ENCODE measurements at regions not wholly inside any gene's neighbourhood (a gene's known extent, or its start where the extent isn't known, plus 50 kb on each side); places are given as distances from the start of the nearest gene placed in this dataset.

- TF ChIP-seq CTCF (IDR thresholded peaks at IDR 0.05; ENCODE audit: low read length, missing control alignments) = no peak
- H3K4me3 ChIP-seq (replicated peaks; ENCODE audit: low read depth, low read length) = peak overlapping the region; percentile 24
- DNase-seq (ENCODE audit: low read depth) = peak; percentile 93
Measured at GRCh38 chr7:15916681-15917380, 230.3 kb upstream of the MEOX2 start.

- no peak for DNase-seq (ENCODE audit: low read depth)
- TF ChIP-seq CTCF (IDR thresholded peaks at IDR 0.05; ENCODE audit: low read length, missing control alignments) = no peak
- H3K4me3 ChIP-seq (replicated peaks; ENCODE audit: low read depth, low read length) = no peak overlapping the region
Measured at GRCh38 chr7:15915686-15916293, 229.3 kb upstream of the MEOX2 start.

DNA sequence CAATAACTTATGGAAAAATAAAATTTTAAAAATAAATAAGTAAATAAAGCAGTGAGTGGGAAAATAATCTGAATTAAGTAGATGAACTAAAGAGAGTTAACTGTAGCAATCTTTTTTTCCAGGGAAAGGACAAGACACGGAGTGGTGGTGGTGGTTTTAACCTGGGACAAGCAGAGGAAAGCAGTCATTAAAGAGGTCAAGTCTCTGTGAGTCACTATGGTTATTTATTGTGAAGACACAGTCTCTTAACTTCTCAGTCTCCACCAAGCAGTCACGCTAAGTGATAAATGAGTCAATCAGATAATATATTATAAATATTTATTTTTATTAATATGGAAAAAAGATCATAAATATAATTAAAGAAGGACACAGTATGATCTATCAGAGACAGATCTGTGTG, 228.1 kb upstream of the MEOX2 start:
- no peak for TF ChIP-seq CTCF (IDR thresholded peaks at IDR 0.05; ENCODE audit: low read length, missing control alignments)
- no peak overlapping the region for H3K4me3 ChIP-seq (replicated peaks; ENCODE audit: low read depth, low read length)
- DNase-seq (ENCODE audit: low read depth) = no peak

- no peak overlapping the region for H3K4me3 ChIP-seq (replicated peaks; ENCODE audit: low read depth, low read length)
- no peak for DNase-seq (ENCODE audit: low read depth)
- TF ChIP-seq CTCF (IDR thresholded peaks at IDR 0.05; ENCODE audit: low read length, missing control alignments) = no peak
Measured at GRCh38 chr7:15906436-15906835, 220.0 kb upstream of the MEOX2 start.

- no peak for TF ChIP-seq CTCF (IDR thresholded peaks at IDR 0.05; ENCODE audit: low read length, missing control alignments)
- DNase-seq (ENCODE audit: low read depth) = no peak
- H3K4me3 ChIP-seq (replicated peaks; ENCODE audit: low read depth, low read length) = no peak overlapping the region
Measured at GRCh38 chr7:15905251-15906040, 219.0 kb upstream of the MEOX2 start.

- H3K4me3 ChIP-seq (replicated peaks; ENCODE audit: low read depth, low read length) = no peak overlapping the region
- peak; percentile 39 for DNase-seq (ENCODE audit: low read depth)
- no peak for TF ChIP-seq CTCF (IDR thresholded peaks at IDR 0.05; ENCODE audit: low read length, missing control alignments)
Measured at GRCh38 chr7:15891151-15891881, 204.8 kb upstream of the MEOX2 start.

All from fibroblast of pulmonary artery (primary cell).